Thoracic aorta (tissue), 2 donors: ENCODE measurements at regions not wholly inside any gene's neighbourhood (a gene's known extent, or its start where the extent isn't known, plus 50 kb on each side); places are given as distances from the start of the nearest gene placed in this dataset.

Experiments used
- ATAC-seq: fragments of 150-250 bp; one replicate; pipeline ENCODE4 v1.8.0; 2017; ENCODE audit warnings: low read depth; ENCODE audit not compliant: insufficient number of reproducible peaks, low FRiP score
- DNase-seq: peaks from one replicate; pipeline ENCODE4 v3.0.0-alpha.2; 2020; ENCODE audit warnings: low spot score
- H3K27ac ChIP-seq, 2 donors: fragments of 200-600 bp; sonication (generic); 1 replicate in 1 of 2; 2 replicates in 1 of 2; pipeline ENCODE4 v1.5.1; 2016; ENCODE audit warnings: mild to moderate bottlenecking in 2 of 2, moderate library complexity in 2 of 2
- H3K27me3 ChIP-seq: fragments of 200-600 bp; sonication (generic); replicated peaks from 2 replicates; pipeline ENCODE4 v1.6.0; 2016; ENCODE audit warnings: mild to moderate bottlenecking; ENCODE audit not compliant: insufficient read depth
- H3K36me3 ChIP-seq: fragments of 200-600 bp; sonication (generic); one replicate; pipeline ENCODE4 v1.5.1; 2016
- H3K4me1 ChIP-seq, 2 donors: fragments of 200-600 bp; sonication (generic); 1 replicate in 1 of 2; 2 replicates in 1 of 2; pipeline versions ENCODE4 v1.5.1 to v1.6.0; 2016; ENCODE audit warnings: low read depth in 2 of 2, mild to moderate bottlenecking in 1 of 2; ENCODE audit not compliant: control insufficient read depth in 1 of 2
- H3K4me3 ChIP-seq: fragments of 200-600 bp; sonication (generic); 2 replicates; pipeline ENCODE4 v1.5.1; 2016; ENCODE audit warnings: mild to moderate bottlenecking
- H3K9me3 ChIP-seq: fragments of 200-600 bp; sonication (generic); 2 replicates; pipeline ENCODE4 v1.5.1; 2016
- CTCF ChIP-seq: fragments of 200-600 bp; sonication (generic); IDR thresholded peaks from one replicate; pipeline ENCODE4 v1.5.1; 2019; ENCODE audit warnings: antibody characterized with exemption

DNA sequence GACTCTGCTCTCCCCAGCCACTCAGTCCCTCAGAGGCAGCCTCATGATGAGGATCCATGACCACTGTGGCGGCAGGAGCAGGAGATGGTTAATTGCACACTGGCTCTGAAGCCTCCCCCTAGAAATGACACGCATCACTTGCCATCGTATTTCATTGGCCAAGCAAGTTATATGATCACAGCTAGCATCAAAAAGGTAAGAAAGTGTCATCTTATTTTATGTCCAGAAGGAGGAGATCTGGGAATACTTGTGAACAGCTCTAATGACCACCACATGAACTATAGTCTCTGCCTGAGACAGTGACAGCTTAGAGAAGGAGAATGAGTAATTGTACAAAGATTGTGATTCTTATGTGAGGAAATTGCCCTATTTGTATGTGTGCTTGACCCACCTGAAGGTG, 363.4 kb downstream of the NUAK1 start:
- no peak overlapping the region for H3K27ac ChIP-seq
- H3K36me3 ChIP-seq: no peaks in the 10 kb centered on the region
- no peak for DNase-seq
- H3K9me3 ChIP-seq: no peaks in the 10 kb centered on the region
- H3K4me3 ChIP-seq: no peak overlapping the region
- no peak for ATAC-seq
- no peaks in the 10 kb centered on the region for H3K27me3 ChIP-seq
- peaks cover 7 to 22% of the 10 kb centered on the region in 2 donors for H3K4me1 ChIP-seq
- no peak for TF ChIP-seq CTCF

DNA sequence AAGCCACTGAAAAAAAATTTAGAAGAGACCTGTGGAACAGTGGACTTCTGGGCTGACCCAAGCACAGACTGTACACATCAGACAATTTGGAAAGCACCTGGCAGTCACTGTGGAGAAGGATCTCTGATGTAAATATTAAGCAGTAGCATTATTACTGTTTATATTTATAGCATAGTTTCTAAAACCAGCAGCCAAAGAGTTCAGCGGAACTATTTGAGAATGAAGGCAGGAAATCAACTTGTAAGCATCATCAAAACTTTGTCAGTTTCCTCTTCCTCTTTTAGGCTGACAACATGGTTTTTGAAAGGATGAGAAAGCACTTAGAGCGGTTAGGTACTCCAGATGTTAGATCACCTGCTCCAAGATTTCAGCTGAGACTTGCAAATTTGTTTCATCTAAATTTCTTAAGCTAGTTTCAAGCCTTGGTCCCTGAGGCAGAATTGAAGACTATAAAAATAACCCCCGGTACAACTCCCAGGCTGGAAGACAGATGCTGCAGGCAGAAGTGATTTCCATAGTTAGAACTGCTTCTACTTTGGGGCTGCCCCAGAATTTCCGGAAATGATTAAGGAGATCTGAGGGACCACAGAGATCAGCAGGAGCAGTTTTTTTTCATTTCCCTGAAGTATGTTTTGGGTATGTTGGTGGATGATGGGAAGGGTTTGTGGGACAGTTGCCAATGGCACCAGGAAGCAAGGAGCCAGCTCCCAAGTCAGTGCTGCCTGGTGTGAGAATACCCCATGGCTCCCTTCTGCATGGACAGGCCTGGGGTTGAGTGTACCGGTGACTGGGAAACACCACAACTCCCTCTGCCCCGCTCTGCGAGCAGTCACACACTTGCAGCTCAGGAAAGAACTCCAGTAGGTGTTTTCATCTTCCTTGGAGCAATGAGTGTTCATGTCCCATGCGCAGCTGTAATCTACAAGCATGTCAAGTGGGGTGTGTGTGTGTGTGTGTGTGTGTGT, 354.5 kb downstream of the NUAK1 start:
- H3K9me3 ChIP-seq: no peaks in the 10 kb centered on the region
- H3K4me1 ChIP-seq: no peaks in the 10 kb centered on the region
- ATAC-seq (no peak), DNase-seq (no peak)
- no peak overlapping the region for H3K27ac ChIP-seq
- no peaks in the 10 kb centered on the region for H3K36me3 ChIP-seq
- no peak for TF ChIP-seq CTCF
- H3K4me3 ChIP-seq: no peak overlapping the region
- H3K27me3 ChIP-seq: no peaks in the 10 kb centered on the region

DNA sequence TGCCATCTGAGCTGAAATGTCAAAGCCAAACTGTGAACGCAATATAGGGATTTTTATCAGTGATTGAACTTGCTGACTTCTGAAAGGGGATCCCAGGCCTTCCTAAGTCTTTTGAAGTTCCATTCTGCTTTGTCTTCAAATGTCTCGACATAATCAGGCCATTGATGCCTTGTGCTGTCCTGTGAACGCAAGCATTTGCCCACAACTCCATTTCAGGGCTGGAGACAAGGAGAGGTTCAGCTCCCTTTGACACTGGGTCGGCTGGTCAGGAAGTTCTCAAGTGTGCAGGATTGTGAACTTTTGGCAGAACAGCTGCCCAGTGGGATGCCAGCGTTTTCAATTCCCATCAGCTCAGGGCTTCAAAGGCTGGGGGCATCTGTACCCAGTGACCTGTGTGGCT, 345.3 kb downstream of the NUAK1 start:
- DNase-seq (no peak), ATAC-seq (no peak)
- TF ChIP-seq CTCF: no peak
- H3K9me3 ChIP-seq: no peaks in the 10 kb centered on the region
- H3K4me3 ChIP-seq: no peak overlapping the region
- H3K4me1 ChIP-seq: no peaks in the 10 kb centered on the region
- no peaks in the 10 kb centered on the region for H3K27me3 ChIP-seq
- H3K36me3 ChIP-seq: no peaks in the 10 kb centered on the region
- H3K27ac ChIP-seq: no peak overlapping the region

DNA sequence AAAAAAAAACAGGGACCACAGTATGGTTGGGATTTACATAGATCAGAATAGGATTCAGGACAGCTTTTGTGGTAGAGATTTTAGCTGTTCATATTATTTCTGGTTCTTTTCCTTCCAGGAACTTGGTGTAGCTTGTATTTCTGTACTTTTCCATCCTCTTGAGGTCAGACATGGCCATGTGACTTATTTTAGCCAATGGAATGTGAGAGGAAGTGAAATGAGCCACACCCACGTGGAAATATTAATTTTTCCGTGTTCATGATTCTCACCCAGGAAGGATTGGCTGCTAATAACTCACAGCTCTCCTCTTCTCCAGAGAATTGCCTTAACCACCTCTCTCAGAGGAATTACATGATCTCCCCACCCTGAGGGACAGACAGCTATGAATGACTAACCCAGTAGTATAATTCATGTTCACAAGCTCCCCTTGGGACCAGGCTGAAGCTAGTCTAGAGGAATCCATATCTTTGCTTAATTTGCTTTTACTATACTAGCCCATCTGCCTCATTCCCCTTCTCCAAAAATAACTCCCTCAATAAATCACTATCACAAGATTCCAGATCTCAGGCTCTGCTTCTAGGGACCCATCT, 340.4 kb downstream of the NUAK1 start:
- Histone ChIP-seq H3K9me3 (no peaks in the 10 kb centered on the region), H3K4me1 (peaks cover 0 to 14% of the 10 kb centered on the region in 2 donors), H3K4me3 (no peak overlapping the region), H3K27me3 (no peaks in the 10 kb centered on the region), H3K36me3 (no peaks in the 10 kb centered on the region), H3K27ac (no peak overlapping the region)
- DNase-seq (no peak), ATAC-seq (no peak)
- no peak for TF ChIP-seq CTCF

DNA sequence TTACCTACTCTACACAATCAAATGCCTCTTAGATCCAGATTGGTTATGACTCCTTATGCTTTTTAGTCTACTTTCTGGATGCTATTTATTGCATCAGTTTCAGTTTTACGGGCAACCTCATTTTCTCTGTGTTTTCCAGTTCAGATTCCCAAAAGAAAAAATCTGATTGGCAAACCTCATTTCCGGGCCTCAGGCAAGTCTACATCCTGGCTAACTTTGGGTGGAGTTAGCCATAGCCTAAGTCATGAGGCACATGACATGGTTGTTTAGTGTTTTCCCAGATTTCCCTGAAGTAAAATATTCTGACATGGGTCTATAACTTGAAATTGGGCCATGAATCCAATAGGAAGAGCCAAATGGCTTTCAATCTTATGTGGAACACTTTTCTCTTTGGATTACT, 339.7 kb downstream of the NUAK1 start:
- DNase-seq (no peak), ATAC-seq (no peak)
- H3K4me3 ChIP-seq: no peak overlapping the region
- no peaks in the 10 kb centered on the region for H3K27me3 ChIP-seq
- TF ChIP-seq CTCF: no peak
- no peaks in the 10 kb centered on the region for H3K9me3 ChIP-seq
- H3K36me3 ChIP-seq: no peaks in the 10 kb centered on the region
- H3K27ac ChIP-seq: no peak overlapping the region
- peaks cover 0 to 14% of the 10 kb centered on the region in 2 donors for H3K4me1 ChIP-seq
